Activated CD4-positive, alpha-beta T cell treated with anti-CD3 and anti-CD28 coated beads, Interleukin-10, Interleukin-2, amounts not matched to agents 100 ng/mL and 50 ng/mL, durations not matched to agents 16 hours and 8 hours (primary cell): ENCODE measurements at regions not wholly inside any gene's neighbourhood (a gene's known extent, or its start where the extent isn't known, plus 50 kb on each side); places are given as distances from the start of the nearest gene placed in this dataset.

Experiments
- DNase-seq: peaks from one replicate; pipeline ENCODE4 v3.0.0-alpha.2; 2020

GRCh38 chr14:43983721-43984120 lies 523.4 kb downstream of the FSCB start:
- no peak for DNase-seq

DNA sequence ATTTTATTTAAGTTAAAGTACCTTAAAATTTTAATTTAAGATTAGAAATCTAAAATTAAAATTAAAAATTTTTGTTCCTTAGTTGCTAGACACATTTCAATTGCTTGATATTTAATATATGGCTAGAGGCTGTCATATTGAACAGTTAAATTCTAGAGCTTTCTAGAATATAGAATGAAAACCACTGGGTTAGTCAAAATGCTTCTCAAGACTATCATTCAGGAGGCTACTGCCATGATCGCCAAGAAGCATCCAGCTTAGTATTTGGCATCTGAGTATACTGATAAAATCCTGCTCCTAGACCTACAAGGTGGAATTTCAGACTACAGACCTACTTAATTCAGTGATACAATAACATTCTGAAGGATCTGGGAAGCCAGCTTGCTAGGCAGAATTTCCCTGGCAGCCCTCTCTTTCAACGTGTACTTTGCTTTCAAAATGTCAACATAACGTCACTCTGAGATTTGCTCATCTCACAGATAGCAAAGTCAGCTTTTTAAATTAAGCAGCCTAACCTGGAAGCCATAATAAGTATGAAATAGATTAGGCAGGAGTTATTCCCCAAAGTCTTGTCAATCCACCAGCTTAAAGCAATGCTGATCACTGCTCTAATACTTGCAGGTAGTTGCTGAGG lies 525.8 kb downstream of the FSCB start:
- DNase-seq: no peak

GRCh38 chr14:43956741-43957140 lies 550.3 kb downstream of the FSCB start:
- DNase-seq: no peak

GRCh38 chr14:43949400-43949799 lies 557.7 kb downstream of the FSCB start:
- DNase-seq: no peak

- DNase-seq: no peak
Observed at GRCh38 chr14:43939836-43940235, 567.2 kb downstream of the FSCB start.

GRCh38 chr14:43938588-43939281 lies 568.3 kb downstream of the FSCB start:
- DNase-seq: no peak

GRCh38 chr14:43937001-43937400 lies 570.1 kb downstream of the FSCB start:
- DNase-seq: no peak

GRCh38 chr14:43934102-43934501 lies 573.0 kb downstream of the FSCB start:
- no peak for DNase-seq

GRCh38 chr14:43914041-43914693 lies 592.9 kb downstream of the FSCB start:
- no peak for DNase-seq

DNA sequence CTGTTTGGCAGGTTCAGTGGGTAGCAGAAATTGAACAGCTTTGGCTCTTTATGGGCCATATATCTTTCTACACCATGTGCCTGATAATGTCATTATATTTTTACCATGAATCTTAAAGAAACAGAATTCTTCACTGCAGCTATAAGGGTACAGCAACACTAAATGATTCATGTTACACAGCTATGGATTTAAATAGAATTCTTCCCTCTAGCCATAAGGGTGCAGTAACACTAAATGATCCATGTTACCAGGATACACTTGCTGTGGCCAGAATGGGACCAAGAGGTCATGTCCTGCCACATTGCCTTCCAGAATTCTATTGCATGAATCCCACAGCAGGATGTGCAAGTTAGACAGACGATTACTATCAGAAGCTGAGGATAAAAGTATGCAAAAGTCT lies 603.9 kb downstream of the FSCB start:
- DNase-seq: no peak

GRCh38 chr14:43901911-43902673 lies 605.0 kb downstream of the FSCB start:
- no peak for DNase-seq

- no peak for DNase-seq
Observed at GRCh38 chr14:43900173-43900655, 606.9 kb downstream of the FSCB start.

GRCh38 chr14:43898687-43899086 lies 608.4 kb downstream of the FSCB start:
- DNase-seq: no peak

DNA sequence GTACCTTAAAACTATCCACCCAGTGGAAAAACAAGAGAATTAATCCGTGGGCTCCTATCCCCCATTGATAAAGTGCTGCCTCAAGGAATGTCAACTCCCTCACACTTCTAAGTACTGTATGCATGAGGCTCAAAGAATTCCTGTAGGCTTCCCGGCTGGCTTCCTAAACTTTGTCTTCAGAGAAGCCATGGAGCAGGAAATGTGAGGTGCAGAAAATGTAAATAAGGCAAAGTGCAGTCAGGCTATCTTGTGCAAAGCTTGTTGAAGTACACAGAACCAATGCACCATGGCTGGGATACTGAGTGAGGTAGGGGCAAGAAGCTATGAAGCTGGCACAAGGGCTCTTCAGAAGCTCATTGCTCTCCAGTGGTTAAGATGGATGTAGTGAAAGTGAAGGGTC lies 611.0 kb downstream of the FSCB start:
- DNase-seq: no peak

DNA sequence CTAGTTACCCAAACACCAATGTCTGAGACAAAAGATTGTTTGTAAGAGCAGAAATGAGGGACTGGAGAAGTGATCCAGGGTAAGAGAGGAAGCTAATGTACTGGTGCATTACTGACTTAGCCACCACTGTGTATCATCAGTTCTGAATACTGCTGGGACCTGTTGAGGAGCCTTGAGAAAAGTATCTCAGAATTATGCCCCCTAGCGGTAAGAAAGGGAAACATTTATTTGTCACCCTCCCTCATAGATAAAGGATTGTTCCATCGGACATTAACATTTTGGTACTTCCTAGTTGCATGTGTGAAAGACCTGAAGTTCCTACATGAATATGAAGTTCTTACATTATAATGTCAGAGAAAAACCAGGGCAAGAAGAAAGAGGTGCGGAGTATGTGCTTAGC lies 612.5 kb downstream of the FSCB start:
- DNase-seq: peak; percentile 29

GRCh38 chr14:43887523-43887922 lies 619.6 kb downstream of the FSCB start:
- no peak for DNase-seq

DNA sequence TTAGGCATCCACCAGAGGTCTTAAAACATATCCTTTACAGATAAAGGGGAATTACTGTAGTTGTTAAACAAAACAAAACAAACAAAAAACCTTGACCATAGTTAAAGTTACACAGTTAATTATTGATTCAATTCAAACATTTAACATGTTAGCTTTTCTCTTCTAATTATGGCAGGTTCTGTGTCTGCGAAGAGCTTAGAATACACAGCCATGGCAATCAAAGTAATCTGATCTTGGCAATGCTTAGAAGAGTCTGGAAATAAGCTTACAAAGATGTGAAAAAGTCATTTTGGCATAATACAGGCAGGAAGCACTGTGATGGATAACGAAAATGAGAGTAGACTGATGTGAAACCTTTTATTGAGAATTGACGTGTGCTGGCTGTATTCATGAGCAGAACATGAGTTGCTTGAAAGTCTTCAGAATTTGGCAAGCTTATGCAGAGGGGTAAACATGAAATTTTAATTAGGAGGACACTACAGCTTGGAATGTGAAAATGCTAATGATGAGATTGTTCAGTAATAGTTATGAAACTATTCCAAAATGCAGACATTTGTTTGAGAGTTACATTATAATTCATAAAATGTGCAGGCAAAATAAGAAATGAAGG lies 629.6 kb downstream of the FSCB start:
- DNase-seq: no peak

- no peak for DNase-seq
Observed at GRCh38 chr14:43872752-43873655, 634.1 kb downstream of the FSCB start.

DNA sequence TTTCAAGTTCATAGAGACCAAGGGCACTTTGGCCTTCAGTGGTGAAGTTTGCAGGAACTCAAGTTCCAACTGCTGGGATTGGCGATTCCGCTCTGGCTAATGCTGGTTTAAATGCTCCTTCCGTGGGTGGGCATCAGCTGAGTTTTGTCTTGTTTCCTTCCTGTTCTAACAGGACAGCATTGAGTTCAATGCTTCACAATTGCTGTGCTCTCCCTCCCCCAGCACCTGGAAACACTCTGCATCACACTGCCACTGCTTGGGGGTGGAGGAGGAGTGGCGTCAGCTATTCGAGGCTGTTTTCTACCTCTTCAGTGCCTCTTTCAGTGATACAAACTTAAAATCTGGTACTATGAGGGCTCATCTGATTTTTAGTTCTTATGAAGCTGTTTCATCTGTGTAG lies 634.9 kb downstream of the FSCB start:
- no peak for DNase-seq

DNA sequence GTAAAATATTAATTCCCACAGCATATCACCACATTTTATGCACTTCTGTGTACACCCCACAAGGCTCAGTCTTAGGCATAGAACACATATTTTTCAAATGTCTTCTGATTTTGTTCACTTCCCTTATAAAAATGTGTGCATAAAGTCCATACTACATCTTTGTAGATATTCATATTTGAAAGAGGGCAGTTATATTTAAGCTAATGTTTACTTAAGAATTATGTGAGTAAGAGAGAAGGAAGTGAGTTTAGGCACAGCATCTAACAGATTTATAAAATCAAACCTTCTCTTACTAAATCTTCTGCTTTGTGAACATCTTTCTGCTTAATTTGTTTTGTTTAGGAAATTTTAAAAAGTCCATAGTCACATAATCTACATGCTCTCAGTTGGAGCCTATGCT lies 648.1 kb downstream of the FSCB start:
- DNase-seq: no peak

GRCh38 chr14:43855556-43855955 lies 651.5 kb downstream of the FSCB start:
- DNase-seq: no peak

DNA sequence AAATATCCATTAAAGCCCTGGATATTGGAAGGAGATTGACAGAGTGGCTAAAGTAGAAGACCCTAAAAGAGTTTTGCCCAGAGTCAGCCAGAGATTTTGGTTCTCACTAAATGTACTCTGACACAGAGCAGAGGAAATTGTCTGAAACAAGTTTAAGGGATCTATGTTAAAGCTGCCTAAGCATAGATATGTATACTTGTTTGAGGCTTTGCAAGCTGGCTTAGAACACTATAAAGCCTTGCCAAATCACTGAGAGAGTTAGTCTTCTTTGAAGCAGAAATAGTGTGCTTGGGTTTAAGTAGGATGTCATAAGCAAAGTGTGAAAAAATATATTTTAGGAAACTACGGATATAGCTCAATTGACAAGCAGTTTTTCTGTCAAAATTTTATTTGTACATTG lies 653.5 kb downstream of the FSCB start:
- no peak for DNase-seq
